Keratinocyte (primary cell): ENCODE measurements at regions not wholly inside any gene's neighbourhood (a gene's known extent, or its start where the extent isn't known, plus 50 kb on each side); places are given as distances from the start of the nearest gene placed in this dataset.

Experiments
- DNase-seq: peaks from one replicate; pipeline ENCODE4 v3.0.0-alpha.2; 2011; ENCODE audit warnings: low read depth, missing footprints, low spot score
- FAIRE-seq: peaks from 2 replicates; lab custom pipeline; 2011; peaks lifted over from hg19 to GRCh38; lab: Jason Lieb, UNC
- H2AFZ ChIP-seq: 2 replicates; pipeline ENCODE4 v1.6.0; 2012; ENCODE audit warnings: low read length, control low read depth, inconsistent platforms; ENCODE audit not compliant: control insufficient read depth
- H3K27ac ChIP-seq: 2 replicates; pipeline ENCODE4 v1.5.1; 2011; ENCODE audit warnings: low read length; ENCODE audit not compliant: control insufficient read depth, insufficient read depth
- H3K27me3 ChIP-seq: 3 replicates; pipeline ENCODE4 v1.6.0; 2011; ENCODE audit warnings: low read length; ENCODE audit not compliant: control insufficient read depth, insufficient read depth; ENCODE audit errors: extremely low read depth
- H3K36me3 ChIP-seq, 2 experiments: 2 replicates in 1 of 2; 3 replicates in 1 of 2; pipeline ENCODE4 v1.5.1; 2011; ENCODE audit warnings: low read length in 2 of 2, mild to moderate bottlenecking in 1 of 2; ENCODE audit not compliant: control insufficient read depth in 2 of 2, insufficient read depth in 2 of 2; ENCODE audit errors: extremely low read depth in 1 of 2
- H3K4me1 ChIP-seq: 3 replicates; pipeline ENCODE4 v1.5.1; 2011; ENCODE audit warnings: low read length; ENCODE audit not compliant: control insufficient read depth, insufficient read depth; ENCODE audit errors: extremely low read depth
- H3K4me2 ChIP-seq: 3 replicates; pipeline ENCODE4 v1.6.0; 2011; ENCODE audit warnings: low read depth, low read length; ENCODE audit not compliant: control insufficient read depth, insufficient read depth; ENCODE audit errors: extremely low read depth
- H3K4me3 ChIP-seq, 3 experiments: fragments of 200-600 bp in 1 of 3; sonication (generic) in 1 of 3; 2 replicates in 2 of 3; 3 replicates in 1 of 3; pipeline ENCODE4 v1.5.1; 2011 to 2016; ENCODE audit warnings: low read length in 3 of 3, mild to moderate bottlenecking in 3 of 3, control low read depth in 2 of 3, inconsistent platforms in 1 of 3, low read depth in 1 of 3, mixed read lengths in 1 of 3, mixed run types in 1 of 3, moderate library complexity in 1 of 3; ENCODE audit not compliant: control insufficient read depth in 2 of 3, insufficient read depth in 2 of 3; ENCODE audit errors: extremely low read depth in 1 of 3
- H3K79me2 ChIP-seq: 2 replicates; pipeline ENCODE4 v1.6.0; 2012; ENCODE audit warnings: low read length; ENCODE audit not compliant: control insufficient read depth, insufficient read depth
- H3K9ac ChIP-seq: 3 replicates; pipeline ENCODE4 v1.6.0; 2011; ENCODE audit warnings: low read length; ENCODE audit not compliant: control insufficient read depth, insufficient read depth; ENCODE audit errors: extremely low read depth
- H3K9me1 ChIP-seq: 3 replicates; pipeline ENCODE4 v1.6.0; 2011; ENCODE audit warnings: low read length; ENCODE audit not compliant: control insufficient read depth, insufficient read depth; ENCODE audit errors: extremely low read depth
- H3K9me3 ChIP-seq: 2 replicates; pipeline ENCODE4 v1.5.1; 2012; ENCODE audit warnings: low read depth, low read length; ENCODE audit not compliant: control insufficient read depth
- H4K20me1 ChIP-seq: 3 replicates; pipeline ENCODE4 v1.6.0; 2011; ENCODE audit warnings: low read length; ENCODE audit not compliant: control insufficient read depth, insufficient read depth; ENCODE audit errors: extremely low read depth
- CTCF ChIP-seq, 3 experiments: IDR thresholded peaks in 1 of 3; conservative IDR thresholded peaks in 1 of 3; optimal IDR thresholded peaks in 1 of 3; 2 replicates in 2 of 3; 3 replicates in 1 of 3; pipeline versions ENCODE3 to v1.5.1; 2011; ENCODE audit warnings: low read length in 3 of 3, mild to moderate bottlenecking in 3 of 3, moderate library complexity in 2 of 3, control low read depth in 1 of 3, inconsistent platforms in 1 of 3; ENCODE audit not compliant: insufficient read depth in 2 of 3; ENCODE audit errors: extremely low read depth in 1 of 3
- EZH2 ChIP-seq: IDR thresholded peaks from one replicate; pipeline ENCODE4 v1.6.1; 2012; ENCODE audit warnings: inconsistent platforms, mild to moderate bottlenecking, low read length, moderate library complexity
- dilution Hi-C: fragments of 300-500 bp; cut with MboI; formaldehyde crosslinking; loops from one replicate; pipeline ENCODE4 v1.7.0; 2020; ENCODE audit warnings: low sequenced_read_pairs; ENCODE audit not compliant: extremely low pct_ligation_motif_present

- no peak overlapping the region for H3K4me2 ChIP-seq
- H3K4me1 ChIP-seq = no peaks in the 10 kb centered on the region
- no peaks in the 10 kb centered on the region for H3K9me1 ChIP-seq
These were observed 245.3 kb downstream of the TBXT start for GRCh38 chr6:165922309-165922794.

GRCh38 chr6:165920896-165921671, 246.6 kb downstream of the TBXT start:
- Histone ChIP-seq H3K4me3 (no peak overlapping the region), H3K4me1 (no peaks in the 10 kb centered on the region), H3K9ac (no peak overlapping the region), H3K79me2 (no peaks in the 10 kb centered on the region), H3K9me1 (no peaks in the 10 kb centered on the region), H4K20me1 (no peaks in the 10 kb centered on the region), H3K27me3 (no peaks in the 10 kb centered on the region), H3K4me2 (no peak overlapping the region), H2AFZ (no peak overlapping the region), H3K27ac (no peak overlapping the region), H3K9me3 (peaks cover 2% of the 10 kb centered on the region), H3K36me3 (no peaks in the 10 kb centered on the region)
- FAIRE-seq = no peak
- dilution Hi-C loops = no loop called here
- no peak for DNase-seq
- no peak for TF ChIP-seq EZH2
- TF ChIP-seq CTCF (optimal IDR thresholded peaks at IDR 0.05 in 1 of 3, IDR thresholded peaks at IDR 0.05 in 1 of 3, conservative IDR thresholded peaks at IDR 0.05 in 1 of 3; ENCODE audit: extremely low read depth in 1 of 3, insufficient read depth in 2 of 3, low read length in 3 of 3) = no peak

More at GRCh38 chr6:165922309-165922794, 245.3 kb downstream of the TBXT start:
- dilution Hi-C loops = no loop called here
- no peaks in the 10 kb centered on the region for H3K27me3 ChIP-seq
- no peak overlapping the region for H3K4me3 ChIP-seq
- H3K79me2 ChIP-seq = no peaks in the 10 kb centered on the region
- FAIRE-seq (no peak), DNase-seq (no peak)
- no peak overlapping the region for H2AFZ ChIP-seq
- TF ChIP-seq EZH2 = no peak
- TF ChIP-seq CTCF (optimal IDR thresholded peaks at IDR 0.05 in 1 of 3, IDR thresholded peaks at IDR 0.05 in 1 of 3, conservative IDR thresholded peaks at IDR 0.05 in 1 of 3; ENCODE audit: extremely low read depth in 1 of 3, insufficient read depth in 2 of 3, low read length in 3 of 3) = no peak
- no peaks in the 10 kb centered on the region for H3K36me3 ChIP-seq
- H3K9ac ChIP-seq = no peak overlapping the region
- H4K20me1 ChIP-seq = no peaks in the 10 kb centered on the region
- no peak overlapping the region for H3K27ac ChIP-seq
- peaks cover 2% of the 10 kb centered on the region for H3K9me3 ChIP-seq
